Gastroesophageal sphincter (tissue), 4 donors: ENCODE measurements at regions not wholly inside any gene's neighbourhood (a gene's known extent, or its start where the extent isn't known, plus 50 kb on each side); places are given as distances from the start of the nearest gene placed in this dataset.

ENCODE experiments used
- ATAC-seq: fragments of 150-250 bp; one replicate; pipeline ENCODE4 v1.9.1; 2016; ENCODE audit warnings: mild to moderate bottlenecking, moderate library complexity
- H3K27ac ChIP-seq, 4 donors: fragments of 200-600 bp; sonication (generic) in 3 of 4; 1 replicate in 3 of 4; 2 replicates in 1 of 4; pipeline ENCODE4 v1.5.1; 2016 to 2019
- H3K27me3 ChIP-seq: fragments of 200-600 bp; sonication (generic); one replicate; pipeline ENCODE4 v1.5.1; 2019
- H3K36me3 ChIP-seq, 2 donors: fragments of 200-600 bp; sonication (generic); one replicate each; pipeline ENCODE4 v1.5.1; 2019; ENCODE audit warnings: control low read depth in 1 of 2
- H3K4me1 ChIP-seq, 3 donors: fragments of 200-600 bp; sonication (generic); 1 replicate in 2 of 3; 2 replicates in 1 of 3; pipeline ENCODE4 v1.5.1; 2016 to 2019; ENCODE audit warnings: control low read depth in 2 of 3
- H3K4me3 ChIP-seq, 2 donors: fragments of 200-600 bp; sonication (generic); one replicate each; pipeline ENCODE4 v1.5.1; 2019; ENCODE audit warnings: mild to moderate bottlenecking in 1 of 2, moderate library complexity in 1 of 2
- H3K9me3 ChIP-seq, 3 donors: fragments of 200-600 bp; sonication (generic); one replicate each; pipeline ENCODE4 v1.5.1; 2017 to 2019; ENCODE audit warnings: control low read depth in 2 of 3
- EP300 ChIP-seq: sonication (generic); formaldehyde crosslinking; IDR thresholded peaks from one replicate; pipeline ENCODE4 v1.6.1; 2017; ENCODE audit warnings: antibody characterized with exemption, mild to moderate bottlenecking
- POLR2A ChIP-seq, 2 donors: fragments of 450-650 bp; IDR thresholded peaks; one replicate each; pipeline ENCODE4 v1.6.1; 2017; ENCODE audit warnings: antibody characterized with exemption in 2 of 2, mild to moderate bottlenecking in 2 of 2, moderate library complexity in 1 of 2
- POLR2AphosphoS5 ChIP-seq: sonication (generic); formaldehyde crosslinking; IDR thresholded peaks from one replicate; pipeline ENCODE4 v1.6.1; 2017; ENCODE audit warnings: antibody characterized with exemption
- WGBS, 2 donors: methylation state at CpG; one replicate each; pipeline ENCODE4 v1.1.5; 2018; ENCODE audit warnings: low coverage in 1 of 2; 5-methylcytosine and 5-hydroxymethylcytosine counted together
- TF ChIP-seq, protein P1 (sequence below), 4 experiments: fragments of 200-600 bp in 2 of 4; fragments of 450-650 bp in 2 of 4; sonication (generic) in 1 of 4; IDR thresholded peaks; one replicate each; pipeline ENCODE4 v1.5.1; 2017 to 2019; ENCODE audit warnings: antibody characterized with exemption in 4 of 4, mild to moderate bottlenecking in 2 of 4, moderate library complexity in 2 of 4

GRCh38 chr3:38967693-38967989, 84.1 kb downstream of the SCN11A start:
- H3K36me3 ChIP-seq: no peaks in the 10 kb centered on the region
- WGBS, 2 donors: 80% methylated on average over 1 of the region's 1 CpG; no CpG with 5 or more reads in 1 of the 2 donors
- no peaks in the 10 kb centered on the region for H3K4me1 ChIP-seq
- no peak overlapping the region for H3K4me3 ChIP-seq
- ATAC-seq: no peak
- TF ChIP-seq POLR2A (IDR thresholded peaks at IDR 0.05) (no peak), EP300 (no peak), POLR2AphosphoS5 (no peak)
- TF ChIP-seq, protein P1, sequence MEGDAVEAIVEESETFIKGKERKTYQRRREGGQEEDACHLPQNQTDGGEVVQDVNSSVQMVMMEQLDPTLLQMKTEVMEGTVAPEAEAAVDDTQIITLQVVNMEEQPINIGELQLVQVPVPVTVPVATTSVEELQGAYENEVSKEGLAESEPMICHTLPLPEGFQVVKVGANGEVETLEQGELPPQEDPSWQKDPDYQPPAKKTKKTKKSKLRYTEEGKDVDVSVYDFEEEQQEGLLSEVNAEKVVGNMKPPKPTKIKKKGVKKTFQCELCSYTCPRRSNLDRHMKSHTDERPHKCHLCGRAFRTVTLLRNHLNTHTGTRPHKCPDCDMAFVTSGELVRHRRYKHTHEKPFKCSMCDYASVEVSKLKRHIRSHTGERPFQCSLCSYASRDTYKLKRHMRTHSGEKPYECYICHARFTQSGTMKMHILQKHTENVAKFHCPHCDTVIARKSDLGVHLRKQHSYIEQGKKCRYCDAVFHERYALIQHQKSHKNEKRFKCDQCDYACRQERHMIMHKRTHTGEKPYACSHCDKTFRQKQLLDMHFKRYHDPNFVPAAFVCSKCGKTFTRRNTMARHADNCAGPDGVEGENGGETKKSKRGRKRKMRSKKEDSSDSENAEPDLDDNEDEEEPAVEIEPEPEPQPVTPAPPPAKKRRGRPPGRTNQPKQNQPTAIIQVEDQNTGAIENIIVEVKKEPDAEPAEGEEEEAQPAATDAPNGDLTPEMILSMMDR (IDR thresholded peaks at IDR 0.05): no peak
- no peaks in the 10 kb centered on the region for H3K9me3 ChIP-seq
- H3K27me3 ChIP-seq: peaks cover 4% of the 10 kb centered on the region
- no peak overlapping the region for H3K27ac ChIP-seq

DNA sequence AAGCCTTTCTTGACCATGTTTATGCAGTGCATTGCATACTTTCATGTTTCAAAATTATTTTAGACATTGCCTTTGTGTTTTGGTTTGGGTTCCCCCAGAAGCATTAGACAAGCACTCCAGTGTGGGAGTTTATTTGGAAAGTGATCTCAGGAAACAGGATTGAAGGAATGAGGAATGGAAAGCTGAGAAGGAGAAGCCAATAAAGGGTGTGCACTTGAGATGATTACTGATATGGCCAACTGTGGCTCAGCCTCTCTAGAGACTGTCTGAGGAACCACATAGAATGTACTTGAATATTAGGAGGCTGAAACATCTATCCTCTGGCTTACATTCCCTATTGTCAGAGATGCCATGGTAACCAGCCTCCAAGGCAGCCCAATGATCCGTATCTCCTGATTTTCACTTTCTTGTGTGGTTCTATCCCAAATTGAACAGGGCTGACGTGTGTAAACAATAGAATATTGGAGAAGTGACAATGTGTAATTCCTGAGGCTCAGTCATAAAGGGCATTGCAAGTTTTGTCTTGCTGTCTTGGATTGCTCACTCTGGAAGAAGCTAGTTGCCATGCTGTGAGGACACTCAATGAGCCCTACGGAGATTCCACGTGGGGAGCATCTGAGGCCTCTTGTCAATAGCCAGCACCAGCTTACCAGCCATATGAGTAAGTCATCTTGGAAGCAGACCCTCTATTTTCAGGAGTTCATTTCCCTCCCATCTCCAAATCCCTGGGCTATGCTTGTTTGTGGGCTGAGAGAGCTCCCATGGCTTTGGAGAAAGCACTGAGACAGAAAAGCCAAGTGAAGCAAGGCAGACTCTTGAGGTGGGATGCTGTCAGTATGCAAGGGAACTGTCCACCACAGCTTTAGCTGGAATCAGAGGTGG, 84.7 kb downstream of the SCN11A start:
- Histone ChIP-seq H3K27me3 (peaks cover 4% of the 10 kb centered on the region), H3K4me1 (no peaks in the 10 kb centered on the region), H3K27ac (no peak overlapping the region), H3K9me3 (no peaks in the 10 kb centered on the region), H3K36me3 (no peaks in the 10 kb centered on the region), H3K4me3 (no peak overlapping the region)
- WGBS, 2 donors: 68 to 73% methylated on average over 2 to 4 of the region's 4 CpGs
- TF ChIP-seq POLR2AphosphoS5: no peak
- no peak for TF ChIP-seq EP300
- TF ChIP-seq POLR2A (IDR thresholded peaks at IDR 0.05): no peak
- TF ChIP-seq, protein P1 (IDR thresholded peaks at IDR 0.05): no peak
- no peak for ATAC-seq

GRCh38 chr3:38964646-38965045, 87.1 kb downstream of the SCN11A start:
- Histone ChIP-seq H3K36me3 (no peaks in the 10 kb centered on the region), H3K4me1 (no peaks in the 10 kb centered on the region), H3K27me3 (peaks cover 4% of the 10 kb centered on the region), H3K4me3 (no peak overlapping the region), H3K27ac (no peak overlapping the region), H3K9me3 (no peaks in the 10 kb centered on the region)
- 83% methylated on average over 1 of the region's 4 CpGs; no CpG with 5 or more reads in 1 of the 2 donors for WGBS, 2 donors
- ATAC-seq: no peak
- TF ChIP-seq POLR2AphosphoS5: no peak
- TF ChIP-seq, protein P1 (IDR thresholded peaks at IDR 0.05): no peak
- no peak for TF ChIP-seq POLR2A (IDR thresholded peaks at IDR 0.05)
- no peak for TF ChIP-seq EP300

DNA sequence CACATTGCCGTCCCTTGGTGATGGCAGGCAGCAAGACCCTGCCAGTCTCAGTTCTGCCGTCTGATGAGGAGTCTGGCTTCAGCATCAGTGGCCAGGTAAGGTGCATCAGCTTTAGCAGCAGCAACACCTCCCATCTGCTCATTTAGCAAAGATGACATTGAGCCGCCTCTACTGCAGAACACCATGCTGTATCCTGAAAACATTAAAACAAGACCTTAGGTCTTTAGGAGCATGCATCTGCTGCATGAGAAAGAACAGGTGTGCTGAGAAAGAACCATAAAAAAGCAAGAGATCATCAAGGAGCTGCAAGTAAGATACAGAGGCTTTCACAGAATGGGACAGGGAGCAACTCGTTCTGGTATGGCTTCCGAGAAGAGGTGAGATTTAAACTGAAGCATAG, 87.5 kb downstream of the SCN11A start:
- WGBS, 2 donors: 85 to 90% methylated on average over 2 of the region's 5 CpGs
- Histone ChIP-seq H3K4me1 (no peaks in the 10 kb centered on the region), H3K27me3 (peaks cover 4% of the 10 kb centered on the region), H3K27ac (no peak overlapping the region), H3K36me3 (no peaks in the 10 kb centered on the region), H3K9me3 (no peaks in the 10 kb centered on the region), H3K4me3 (no peak overlapping the region)
- TF ChIP-seq, protein P1 (IDR thresholded peaks at IDR 0.05): no peak
- no peak for TF ChIP-seq POLR2AphosphoS5
- no peak for TF ChIP-seq EP300
- no peak for TF ChIP-seq POLR2A (IDR thresholded peaks at IDR 0.05)
- ATAC-seq: no peak
